ENCODE measurements at regions not wholly inside any gene's neighbourhood (a gene's known extent, or its start where the extent isn't known, plus 50 kb on each side); places are given as distances from the start of the nearest gene placed in this dataset.

DNA sequence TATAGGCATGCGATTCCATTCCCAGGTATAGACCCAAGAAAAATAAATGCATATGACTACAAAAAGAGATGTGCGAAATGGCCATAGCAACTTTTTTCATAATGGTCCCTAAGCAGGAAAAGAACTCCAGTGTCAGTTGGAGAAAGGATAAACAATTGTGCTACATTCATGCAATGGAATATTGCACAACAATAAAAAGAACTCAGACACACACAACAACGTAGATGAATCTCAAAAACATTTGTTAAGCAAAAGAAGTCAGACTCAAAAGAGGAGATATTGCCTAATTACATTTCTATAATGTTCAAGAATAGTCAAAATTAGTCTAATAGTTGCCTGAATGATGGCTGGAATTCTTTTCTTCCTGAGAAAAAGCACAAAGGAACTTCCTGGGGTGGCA lies 141.1 kb upstream of the GLI3 start:
- no peaks in the 10 kb centered on the region for H3K79me1 ChIP-seq (ENCODE audit: insufficient read depth, low read depth, low read length, poor library complexity, severe bottlenecking)
- H2BK5ac ChIP-seq (ENCODE audit: insufficient read length, low read length): no peak overlapping the region
- no peak overlapping the region for H3K27ac Mint-ChIP-seq
- H3K9ac ChIP-seq (ENCODE audit: extremely low read depth, insufficient read length, low read length): no peak overlapping the region
- H3T11ph ChIP-seq (ENCODE audit: low read length): no peak overlapping the region
- WGBS (ENCODE audit: extremely low coverage, insufficient read length, low lambda C conversion rate): no CpG with 5 or more reads among the region's 3 CpGs
- no peak overlapping the region for H3K4me2 ChIP-seq (ENCODE audit: insufficient read depth, insufficient read length, low read length)
- no peaks in the 10 kb centered on the region for H3K23me2 ChIP-seq (ENCODE audit: insufficient read length, low read depth, low read length, poor library complexity, severe bottlenecking)
- no peak overlapping the region for H3K23ac ChIP-seq (ENCODE audit: insufficient read length, low read depth, low read length)
- H3K4me1 ChIP-seq (ENCODE audit: insufficient read depth, low read length): no peaks in the 10 kb centered on the region
- H3K9me3 ChIP-seq (ENCODE audit: control insufficient read depth, low read depth, low read length): no peaks in the 10 kb centered on the region
- no peak overlapping the region for H2AFZ ChIP-seq (ENCODE audit: low read length)
- no peak overlapping the region for H3K4me3 Mint-ChIP-seq
- H3K18ac ChIP-seq (ENCODE audit: insufficient read length, low read depth, low read length): no peak overlapping the region
- H2BK12ac ChIP-seq (ENCODE audit: insufficient read length, low read depth, low read length): no peak overlapping the region
- H3K4me1 Mint-ChIP-seq: peaks cover 3% of the 10 kb centered on the region in 2 experiments
- TF ChIP-seq, protein P1, sequence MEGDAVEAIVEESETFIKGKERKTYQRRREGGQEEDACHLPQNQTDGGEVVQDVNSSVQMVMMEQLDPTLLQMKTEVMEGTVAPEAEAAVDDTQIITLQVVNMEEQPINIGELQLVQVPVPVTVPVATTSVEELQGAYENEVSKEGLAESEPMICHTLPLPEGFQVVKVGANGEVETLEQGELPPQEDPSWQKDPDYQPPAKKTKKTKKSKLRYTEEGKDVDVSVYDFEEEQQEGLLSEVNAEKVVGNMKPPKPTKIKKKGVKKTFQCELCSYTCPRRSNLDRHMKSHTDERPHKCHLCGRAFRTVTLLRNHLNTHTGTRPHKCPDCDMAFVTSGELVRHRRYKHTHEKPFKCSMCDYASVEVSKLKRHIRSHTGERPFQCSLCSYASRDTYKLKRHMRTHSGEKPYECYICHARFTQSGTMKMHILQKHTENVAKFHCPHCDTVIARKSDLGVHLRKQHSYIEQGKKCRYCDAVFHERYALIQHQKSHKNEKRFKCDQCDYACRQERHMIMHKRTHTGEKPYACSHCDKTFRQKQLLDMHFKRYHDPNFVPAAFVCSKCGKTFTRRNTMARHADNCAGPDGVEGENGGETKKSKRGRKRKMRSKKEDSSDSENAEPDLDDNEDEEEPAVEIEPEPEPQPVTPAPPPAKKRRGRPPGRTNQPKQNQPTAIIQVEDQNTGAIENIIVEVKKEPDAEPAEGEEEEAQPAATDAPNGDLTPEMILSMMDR (conservative IDR thresholded peaks at IDR 0.05): no peak
- H4K5ac ChIP-seq (ENCODE audit: insufficient read length, low read depth, low read length): no peak overlapping the region
- H4K8ac ChIP-seq (replicated peaks; ENCODE audit: insufficient read length, low read depth, low read length): no peak overlapping the region
- H3K56ac ChIP-seq (ENCODE audit: insufficient read length, low read depth, low read length): no peak overlapping the region
- H3K14ac ChIP-seq (ENCODE audit: insufficient read depth, low read length): no peak overlapping the region
- H3K79me2 ChIP-seq (ENCODE audit: insufficient read depth, low read length): no peaks in the 10 kb centered on the region
- no peak overlapping the region for H4K91ac ChIP-seq (ENCODE audit: insufficient read length, low read depth, low read length)
- H2BK15ac ChIP-seq (ENCODE audit: low read depth, low read length): no peak overlapping the region
- H3K4ac ChIP-seq (ENCODE audit: low read depth, low read length): no peak overlapping the region
- H2BK120ac ChIP-seq (ENCODE audit: low read depth, low read length, poor library complexity, severe bottlenecking): no peak overlapping the region
- H3K27ac ChIP-seq (ENCODE audit: insufficient read length, low read depth, low read length): no peak overlapping the region
- no peaks in the 10 kb centered on the region for H3K27me3 Mint-ChIP-seq (ENCODE audit: low read depth)
- DNase-seq: no peak
- peaks cover 0 to 16% (median 3%) of the 10 kb centered on the region in 3 experiments; a peak in 3 of 7 replicates for H3K36me3 Mint-ChIP-seq (ENCODE audit: insufficient read depth in 1 of 3, low read depth in 3 of 3)
- H2BK20ac ChIP-seq (ENCODE audit: low read depth, low read length, poor library complexity, severe bottlenecking): no peak overlapping the region
- H3K27me3 ChIP-seq (ENCODE audit: insufficient read depth, low read length): no peaks in the 10 kb centered on the region
- H2AK5ac ChIP-seq (ENCODE audit: insufficient read length, low read length): no peak overlapping the region
- H4K20me1 ChIP-seq (ENCODE audit: control insufficient read depth, insufficient read depth, insufficient read length): no peaks in the 10 kb centered on the region
- peaks cover 9 to 12% of the 10 kb centered on the region in 2 experiments; a peak in 4 of 5 replicates for H3K9me3 Mint-ChIP-seq
